ENCODE measurements at regions not wholly inside any gene's neighbourhood (a gene's known extent, or its start where the extent isn't known, plus 50 kb on each side); places are given as distances from the start of the nearest gene placed in this dataset.

GRCh38 chr4:14434483-14434882 is 567.8 kb upstream of the CPEB2 start:
- DNase-seq (ENCODE audit: low read depth in 2 of 2), result no peak

GRCh38 chr4:14434916-14435315 is 567.4 kb upstream of the CPEB2 start:
- no peak for DNase-seq (ENCODE audit: low read depth in 2 of 2)

- DNase-seq (ENCODE audit: low read depth in 2 of 2), result no peak
Observed at GRCh38 chr4:14441561-14441960, 560.7 kb upstream of the CPEB2 start.

- DNase-seq (ENCODE audit: low read depth in 2 of 2), result no peak
Observed at GRCh38 chr4:14445882-14446281, 556.4 kb upstream of the CPEB2 start.

GRCh38 chr4:14446311-14446710 is 556.0 kb upstream of the CPEB2 start:
- DNase-seq (ENCODE audit: low read depth in 2 of 2), result no peak

GRCh38 chr4:14446904-14447303 is 555.4 kb upstream of the CPEB2 start:
- no peak for DNase-seq (ENCODE audit: low read depth in 2 of 2)

- DNase-seq (ENCODE audit: low read depth in 2 of 2), result no peak
Observed at GRCh38 chr4:14449308-14449707, 553.0 kb upstream of the CPEB2 start.

- DNase-seq (ENCODE audit: low read depth in 2 of 2), result no peak
Observed at GRCh38 chr4:14452001-14452400, 550.3 kb upstream of the CPEB2 start.

GRCh38 chr4:14452764-14453163 is 549.5 kb upstream of the CPEB2 start:
- no peak for DNase-seq (ENCODE audit: low read depth in 2 of 2)

- DNase-seq (ENCODE audit: low read depth in 2 of 2), result no peak
Observed at GRCh38 chr4:14458463-14458862, 543.8 kb upstream of the CPEB2 start.

GRCh38 chr4:14465057-14465456 is 537.2 kb upstream of the CPEB2 start:
- no peak for DNase-seq (ENCODE audit: low read depth in 2 of 2)

- no peak for DNase-seq (ENCODE audit: low read depth in 2 of 2)
Observed at GRCh38 chr4:14465507-14465906, 536.8 kb upstream of the CPEB2 start.

- DNase-seq (ENCODE audit: low read depth in 2 of 2), result no peak
Observed at GRCh38 chr4:14478504-14478903, 523.8 kb upstream of the CPEB2 start.

GRCh38 chr4:14496408-14496807 is 505.9 kb upstream of the CPEB2 start:
- DNase-seq (ENCODE audit: low read depth in 2 of 2), result no peak

- DNase-seq (ENCODE audit: low read depth in 2 of 2), result no peak
Observed at GRCh38 chr4:14496969-14497368, 505.3 kb upstream of the CPEB2 start.

GRCh38 chr4:14504162-14504561 is 498.1 kb upstream of the CPEB2 start:
- no peak for DNase-seq (ENCODE audit: low read depth in 2 of 2)

- no peak for DNase-seq (ENCODE audit: low read depth in 2 of 2)
Observed at GRCh38 chr4:14513471-14513870, 488.8 kb upstream of the CPEB2 start.

- DNase-seq (ENCODE audit: low read depth in 2 of 2), result no peak
Observed at GRCh38 chr4:14515556-14515955, 486.7 kb upstream of the CPEB2 start.

GRCh38 chr4:14518136-14518535 is 484.1 kb upstream of the CPEB2 start:
- no peak for DNase-seq (ENCODE audit: low read depth in 2 of 2)

- no peak for DNase-seq (ENCODE audit: low read depth in 2 of 2)
Observed at GRCh38 chr4:14520171-14520570, 482.1 kb upstream of the CPEB2 start.

- no peak for DNase-seq (ENCODE audit: low read depth in 2 of 2)
Observed at GRCh38 chr4:14524276-14524675, 478.0 kb upstream of the CPEB2 start.

GRCh38 chr4:14528918-14529317 is 473.4 kb upstream of the CPEB2 start:
- DNase-seq (ENCODE audit: low read depth in 2 of 2), result no peak

GRCh38 chr4:14529653-14530052 is 472.6 kb upstream of the CPEB2 start:
- no peak for DNase-seq (ENCODE audit: low read depth in 2 of 2)

- DNase-seq (ENCODE audit: low read depth in 2 of 2), result no peak
Observed at GRCh38 chr4:14532436-14532835, 469.8 kb upstream of the CPEB2 start.

GRCh38 chr4:14539246-14539645 is 463.0 kb upstream of the CPEB2 start:
- no peak for DNase-seq (ENCODE audit: low read depth in 2 of 2)

Data from stimulated activated CD4-positive, alpha-beta T cell treated with anti-CD3 and anti-CD28 coated beads, Interleukin-1b, Interleukin-23, amount 100 ng/mL, for 1 hour (primary cell).